ENCODE measurements at regions not wholly inside any gene's neighbourhood (a gene's known extent, or its start where the extent isn't known, plus 50 kb on each side); places are given as distances from the start of the nearest gene placed in this dataset.
A peak's percentile ranks its signal among the peaks of the same experiment; 100 is the strongest.

- no peak for DNase-seq
Observed at GRCh38 chr11:42205518-42205917, 746.1 kb upstream of the LRRC4C start.

DNA sequence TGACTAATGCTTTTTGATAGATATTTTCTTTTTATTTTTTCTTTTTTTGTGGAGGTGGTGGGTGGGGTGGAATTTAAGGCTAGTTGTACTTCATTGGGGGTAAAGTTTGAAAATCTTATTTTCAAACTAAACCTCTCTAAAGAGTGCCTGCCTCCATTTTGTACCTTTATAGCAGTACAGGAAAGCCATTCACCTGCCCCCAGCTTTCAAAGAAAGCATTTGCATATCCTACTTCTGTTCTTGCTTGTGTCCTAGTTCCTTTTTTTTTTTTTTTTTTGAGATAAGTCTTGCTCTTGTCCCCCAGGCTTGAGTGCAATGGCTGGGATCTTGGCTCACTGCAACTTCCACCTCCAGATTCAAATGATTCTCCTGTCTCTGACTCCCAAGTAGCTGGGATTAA is 766.2 kb upstream of the LRRC4C start:
- no peak for DNase-seq

- DNase-seq: no peak
Observed at GRCh38 chr11:42232673-42233072, 773.2 kb upstream of the LRRC4C start.

DNA sequence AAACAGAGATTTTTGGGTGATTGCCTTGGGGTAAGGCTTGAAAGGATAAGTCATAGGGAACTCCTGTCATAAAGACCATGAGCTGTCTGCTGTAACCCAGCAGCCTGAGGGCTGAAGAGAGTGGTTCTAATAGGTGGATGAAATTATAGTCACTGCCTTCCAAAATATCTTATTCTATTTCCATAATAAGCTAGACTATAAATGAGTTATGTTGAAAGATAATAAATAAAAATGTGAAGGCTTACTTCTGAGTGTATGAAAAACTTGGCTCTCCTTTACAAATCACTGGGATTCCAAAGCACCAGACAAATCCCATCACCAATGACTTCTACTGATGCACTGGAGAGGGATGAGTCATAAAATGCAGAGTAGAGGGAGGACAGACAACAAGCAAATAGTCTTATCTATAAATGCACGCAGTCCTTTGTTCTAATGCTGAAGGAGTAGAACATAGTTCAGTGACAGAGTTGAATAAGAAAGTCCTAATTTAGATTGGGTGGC is 775.0 kb upstream of the LRRC4C start:
- DNase-seq: peak; percentile 1

DNA sequence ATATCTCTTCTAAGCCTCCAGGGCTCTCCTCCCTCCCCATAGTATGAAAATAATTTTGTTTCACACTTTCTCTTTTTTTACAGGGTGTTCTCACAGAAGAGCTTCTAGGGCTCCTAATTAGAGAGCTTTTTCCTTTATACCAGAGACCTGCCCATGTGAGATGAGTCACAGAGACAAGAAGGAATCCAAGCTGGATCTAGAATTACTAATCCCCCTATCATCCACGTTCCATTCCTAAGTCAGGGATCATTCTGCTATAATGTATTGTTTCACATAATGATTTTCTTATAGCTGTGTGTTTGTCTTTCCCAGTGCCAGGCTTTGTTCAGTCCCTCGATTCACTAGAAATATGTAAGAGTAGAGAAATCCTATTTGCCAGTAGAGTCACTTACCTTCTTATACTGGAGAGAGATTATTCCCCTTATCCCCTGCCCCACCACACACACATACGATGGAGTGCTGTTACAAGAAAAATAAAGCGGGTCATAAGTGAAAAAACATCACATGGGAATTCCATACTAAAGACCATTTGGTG is 778.3 kb upstream of the LRRC4C start:
- DNase-seq: peak; percentile 2

DNA sequence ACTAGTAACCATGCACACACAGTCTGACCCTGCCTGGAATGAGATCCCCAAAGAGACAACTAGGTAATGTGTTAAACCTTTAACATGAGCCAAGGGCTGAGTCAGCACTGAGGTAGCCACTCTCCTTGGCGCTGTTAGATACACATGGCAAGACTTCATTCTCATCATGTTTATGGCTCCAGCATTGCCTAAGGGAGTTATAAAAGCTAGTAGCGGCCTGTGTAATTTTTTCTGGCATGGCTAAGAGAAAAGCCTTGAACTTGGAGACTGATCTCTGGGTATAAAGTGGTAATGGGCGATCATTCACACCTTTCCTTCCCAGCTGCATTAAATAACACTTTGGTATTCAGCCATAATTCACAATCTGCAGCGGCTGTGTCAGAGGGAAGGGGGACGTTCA is 779.7 kb upstream of the LRRC4C start:
- DNase-seq: peak; percentile 16

DNA sequence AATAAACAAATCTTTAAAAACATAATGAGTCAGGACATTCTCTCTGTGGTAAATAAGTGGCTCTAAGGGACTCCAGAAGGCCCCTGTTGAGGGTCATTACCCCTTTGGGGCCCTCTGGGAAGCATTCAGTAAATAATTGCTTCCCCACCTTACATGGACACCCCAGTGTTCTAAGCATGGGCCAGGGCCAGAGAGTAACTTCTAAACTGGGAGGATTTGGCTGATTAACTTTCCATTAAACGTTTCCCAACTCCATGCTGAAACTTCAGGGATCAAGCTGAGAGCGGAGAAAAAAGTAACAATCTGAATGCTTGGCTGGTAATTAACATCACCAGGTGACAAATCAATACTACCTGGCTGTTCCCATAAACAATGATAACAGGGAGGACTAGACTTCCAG is 783.9 kb upstream of the LRRC4C start:
- DNase-seq: no peak

DNA sequence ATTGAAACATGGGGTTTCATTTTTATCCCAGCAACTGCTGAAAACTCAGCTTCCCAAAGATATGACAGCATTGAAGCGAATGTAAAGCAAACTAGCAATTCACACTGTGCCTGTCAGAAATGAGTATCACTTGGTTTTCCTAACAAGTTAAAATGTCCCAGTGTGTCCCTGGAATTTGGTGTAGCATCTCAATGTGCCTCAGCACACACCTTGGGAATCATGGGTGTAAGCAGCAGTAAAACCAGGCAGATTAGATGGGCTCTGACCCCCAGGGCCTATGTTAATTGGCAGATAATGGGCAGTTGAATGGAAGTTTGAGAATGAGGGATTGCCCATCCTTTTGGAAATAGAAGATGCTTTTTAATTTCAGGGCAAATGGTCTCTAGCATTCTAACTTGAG is 784.9 kb upstream of the LRRC4C start:
- no peak for DNase-seq

DNA sequence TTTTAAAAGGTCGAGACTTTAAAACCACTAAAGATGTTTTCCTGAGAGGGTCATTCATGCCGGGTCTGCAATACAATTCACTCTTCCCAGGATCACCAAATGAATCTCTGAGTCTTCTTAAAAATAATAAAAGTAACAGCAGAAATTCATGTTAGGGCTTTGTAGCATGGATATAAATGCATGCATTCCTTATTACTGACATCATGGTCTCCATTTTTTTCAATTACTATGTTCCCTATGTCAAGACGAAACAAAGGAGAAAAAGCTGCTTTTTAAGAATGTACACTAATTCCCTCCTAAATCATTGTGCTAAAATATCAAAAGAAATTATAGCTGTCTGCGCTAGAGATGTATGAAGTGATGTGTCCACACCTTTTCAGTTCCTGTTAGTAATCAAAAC is 789.9 kb upstream of the LRRC4C start:
- no peak for DNase-seq

- no peak for DNase-seq
Observed at GRCh38 chr11:42249956-42250355, 790.5 kb upstream of the LRRC4C start.

DNA sequence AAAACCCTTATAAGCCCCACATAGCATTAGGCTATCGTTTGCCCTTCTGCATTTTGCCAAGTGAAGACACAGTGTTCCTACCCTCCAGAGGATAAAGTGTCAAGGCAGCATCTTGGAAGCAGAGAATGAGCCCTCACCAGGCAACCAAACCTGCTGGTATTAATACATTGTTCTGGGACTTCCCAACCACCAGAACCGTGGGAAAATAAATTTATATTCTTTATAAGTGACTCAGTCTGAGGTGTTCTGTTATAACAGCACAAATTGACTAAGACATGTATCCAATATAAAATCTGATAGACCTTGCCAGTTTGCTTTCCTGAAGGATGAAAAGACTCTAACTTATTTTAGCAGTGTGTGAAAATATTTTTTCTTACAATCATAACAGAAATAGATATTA is 792.5 kb upstream of the LRRC4C start:
- DNase-seq: no peak

GRCh38 chr11:42253156-42253555 is 793.7 kb upstream of the LRRC4C start:
- no peak for DNase-seq

DNA sequence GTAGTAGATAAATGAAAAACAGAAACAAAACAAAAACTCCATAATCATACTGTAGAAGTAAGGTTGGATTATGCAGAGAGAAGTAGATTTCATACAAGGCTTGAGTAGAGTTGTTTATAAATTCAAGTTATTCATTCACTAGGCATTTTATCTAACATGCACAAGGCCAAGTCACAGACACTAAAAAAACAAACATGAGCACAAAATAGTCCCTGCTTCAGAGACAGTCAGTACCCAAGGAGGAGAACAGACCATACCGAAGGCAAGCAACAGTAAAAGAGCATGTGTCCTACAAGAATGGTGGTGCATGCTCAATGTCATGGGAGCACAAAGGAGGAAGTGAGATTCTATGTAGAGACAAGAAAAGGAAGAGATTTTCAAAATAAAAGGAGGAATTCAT is 796.5 kb upstream of the LRRC4C start:
- DNase-seq: no peak

DNA sequence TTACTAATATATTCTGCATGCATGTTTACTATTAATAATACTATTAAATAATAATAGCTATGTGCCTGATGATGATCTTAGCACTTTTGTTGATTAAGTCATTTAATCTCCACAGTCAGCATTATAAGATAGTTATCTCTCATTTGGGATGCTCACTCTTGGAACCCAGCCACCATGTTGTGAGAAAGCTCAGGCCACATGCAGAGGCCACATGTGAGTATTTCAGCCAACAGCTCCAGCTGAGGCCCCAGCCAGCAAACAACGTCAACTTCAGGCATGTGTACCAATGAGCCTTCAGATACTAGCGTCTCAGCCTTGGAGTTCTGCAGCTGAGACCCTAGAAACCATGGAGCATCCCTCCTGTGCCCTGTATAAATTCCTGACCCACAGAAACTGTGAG is 798.1 kb upstream of the LRRC4C start:
- no peak for DNase-seq

DNA sequence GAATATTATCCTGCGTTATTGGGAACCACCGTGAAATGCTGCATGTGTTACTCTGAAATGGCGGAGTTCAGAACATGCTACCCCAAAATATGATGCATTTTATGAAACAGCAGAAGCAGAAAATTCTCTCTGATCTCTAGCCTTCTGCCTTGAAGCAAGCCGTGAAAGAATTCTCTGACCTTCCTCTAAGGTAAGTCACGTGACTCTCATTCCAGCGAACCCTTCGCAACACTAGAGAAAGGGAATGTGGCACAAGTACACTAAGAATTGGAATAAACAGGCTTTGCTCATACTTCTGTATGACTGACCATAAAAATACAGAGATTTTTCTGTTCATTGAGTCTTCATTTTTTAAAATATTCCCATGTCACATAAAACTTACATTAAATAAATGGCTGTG is 805.6 kb upstream of the LRRC4C start:
- DNase-seq: no peak

DNA sequence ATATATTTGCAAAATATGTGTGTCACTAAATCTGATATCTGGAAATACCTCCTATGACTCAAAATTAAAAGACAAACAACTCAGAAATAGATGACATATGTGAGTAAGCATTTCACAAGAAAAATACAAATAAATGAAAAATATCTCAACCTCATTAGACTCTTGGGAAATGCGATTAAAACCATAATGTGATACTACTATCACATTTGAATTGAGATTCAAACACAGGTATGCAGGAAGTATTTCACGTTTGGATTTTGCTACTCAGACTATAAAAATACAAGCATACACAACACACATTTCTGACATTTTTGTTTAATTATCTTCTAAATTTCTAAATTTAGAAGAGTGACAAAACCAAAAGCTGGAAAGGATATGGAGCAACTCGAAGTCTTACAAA is 811.9 kb upstream of the LRRC4C start:
- no peak for DNase-seq

GRCh38 chr11:42273977-42274376 is 814.5 kb upstream of the LRRC4C start:
- no peak for DNase-seq

DNA sequence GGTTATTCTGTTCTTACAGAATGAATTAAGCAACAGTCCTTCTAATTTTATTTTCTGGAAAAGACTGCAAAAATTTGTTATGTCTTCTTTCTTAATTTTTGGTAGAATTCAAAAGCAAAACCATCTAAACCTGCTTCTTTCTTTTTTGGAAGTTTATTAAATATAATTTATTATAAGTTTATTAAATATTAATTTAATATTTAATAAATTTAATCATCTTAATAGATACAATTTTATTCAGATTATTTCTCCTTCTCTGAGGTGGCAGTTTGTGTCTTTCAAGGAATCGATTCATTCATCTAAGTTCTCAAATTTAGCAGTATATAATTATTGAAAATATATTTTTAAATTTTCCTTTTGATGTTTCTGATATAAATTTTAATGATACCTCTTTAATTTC is 837.5 kb upstream of the LRRC4C start:
- no peak for DNase-seq

GRCh38 chr11:42299780-42300179 is 840.3 kb upstream of the LRRC4C start:
- DNase-seq: no peak

DNA sequence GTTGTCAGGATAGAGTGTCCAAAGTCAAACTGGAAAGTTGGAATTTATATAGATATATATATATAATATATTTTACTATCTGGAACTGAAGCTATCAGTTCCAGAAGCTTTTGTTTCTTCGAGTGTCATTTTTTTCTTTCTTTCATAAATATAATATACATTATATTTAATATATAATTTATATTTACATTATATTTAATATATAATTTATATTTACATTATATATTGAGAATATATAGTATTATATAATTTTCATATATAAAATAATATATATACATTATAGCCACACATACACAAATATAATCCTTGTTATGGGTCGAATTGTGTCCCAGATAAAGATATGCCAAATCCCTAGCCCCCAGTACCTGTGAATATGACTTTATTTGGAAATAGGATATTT is 842.3 kb upstream of the LRRC4C start:
- DNase-seq: no peak

- DNase-seq: no peak
Observed at GRCh38 chr11:42311514-42311913, 852.1 kb upstream of the LRRC4C start.

DNA sequence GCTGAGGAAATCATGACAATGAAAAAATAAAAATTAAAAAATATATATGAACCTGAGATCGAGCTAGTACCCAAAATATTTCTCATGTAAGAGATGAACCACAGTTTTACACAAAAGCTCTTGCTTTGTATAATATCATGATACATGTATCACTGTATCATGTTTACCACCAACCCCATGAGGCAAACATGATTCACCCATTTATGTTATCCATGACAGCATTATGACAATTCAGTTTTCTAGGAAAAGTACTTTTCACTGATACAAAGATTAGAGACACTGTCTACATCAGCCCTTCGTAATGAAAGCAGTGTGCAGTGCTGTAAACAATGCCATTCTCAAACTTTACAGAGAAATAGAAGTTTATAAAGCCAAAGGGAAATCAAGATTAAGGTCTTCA is 852.5 kb upstream of the LRRC4C start:
- DNase-seq: no peak

DNA sequence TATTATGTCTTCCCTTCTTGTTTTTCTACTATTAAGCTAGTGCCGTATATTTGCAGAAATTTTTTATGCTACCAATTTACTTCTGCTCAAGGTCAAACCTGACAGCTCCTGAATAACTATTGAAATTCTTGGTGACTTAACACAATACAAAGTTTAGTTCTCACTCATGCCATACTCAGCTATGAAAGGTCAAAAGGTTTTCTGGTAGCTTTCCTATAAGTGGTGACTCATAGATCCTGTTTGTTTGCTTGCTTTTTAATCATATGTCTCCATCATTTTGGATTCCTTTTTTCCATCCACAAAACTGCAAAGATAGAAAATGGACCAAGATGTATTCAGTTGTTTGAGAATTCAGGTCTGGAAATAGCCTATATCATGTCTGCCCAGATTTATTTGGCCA is 855.8 kb upstream of the LRRC4C start:
- DNase-seq: no peak

- DNase-seq: no peak
Observed at GRCh38 chr11:42315846-42316245, 856.4 kb upstream of the LRRC4C start.

DNA sequence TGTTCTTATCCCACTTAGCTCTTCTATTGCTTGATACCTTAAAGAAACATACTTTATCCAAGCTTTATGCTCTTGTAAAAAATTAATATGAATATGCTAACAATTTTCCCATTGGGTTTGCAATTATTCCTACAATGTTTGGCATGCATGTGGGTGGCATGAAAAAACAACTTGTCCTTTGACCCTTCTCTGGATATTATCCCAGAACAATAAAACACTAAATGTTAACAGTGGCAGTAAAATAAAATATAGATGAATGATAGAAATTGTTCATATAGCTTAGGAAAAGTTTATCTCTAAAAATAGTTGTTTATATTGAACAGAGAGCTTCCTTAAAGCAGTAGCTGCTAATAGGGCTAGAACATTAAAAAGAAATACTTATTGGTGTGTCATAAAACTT is 860.5 kb upstream of the LRRC4C start:
- no peak for DNase-seq
